ENCODE measurements at regions not wholly inside any gene's neighbourhood (a gene's known extent, or its start where the extent isn't known, plus 50 kb on each side); places are given as distances from the start of the nearest gene placed in this dataset.

DNA sequence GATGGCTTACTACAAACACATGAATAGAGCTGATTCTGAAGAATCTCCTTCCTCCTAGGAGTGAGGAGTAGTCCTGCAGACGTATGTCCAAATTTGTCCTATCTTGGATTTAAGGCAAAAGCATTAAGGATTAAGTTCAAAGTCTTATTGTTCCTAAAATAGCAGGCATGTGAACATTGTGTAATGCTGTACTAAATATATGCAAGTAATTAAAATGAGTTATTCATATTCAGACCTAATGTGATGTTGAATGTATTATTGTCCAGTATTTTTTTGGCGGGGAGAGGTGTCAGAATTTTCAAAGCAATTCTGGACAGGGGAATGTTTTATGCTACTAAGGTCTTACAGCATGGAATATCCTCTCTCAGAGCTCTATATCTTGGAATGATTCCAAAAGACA lies 60.7 kb upstream of the STK38L start:
- peaks cover 0 to 38% of the 10 kb centered on the region in 2 donors for H3K4me1 ChIP-seq
- H3K36me3 ChIP-seq = no peaks in the 10 kb centered on the region
- no peaks in the 10 kb centered on the region for H3K27me3 ChIP-seq
- no peak overlapping the region for H3K4me3 ChIP-seq
- no peak for TF ChIP-seq CTCF (IDR thresholded peaks at IDR 0.05)
- H3K27ac ChIP-seq = no peak overlapping the region
- no peaks in the 10 kb centered on the region for H3K9me3 ChIP-seq
- DNase-seq (ENCODE audit: low spot score) = no peak

DNA sequence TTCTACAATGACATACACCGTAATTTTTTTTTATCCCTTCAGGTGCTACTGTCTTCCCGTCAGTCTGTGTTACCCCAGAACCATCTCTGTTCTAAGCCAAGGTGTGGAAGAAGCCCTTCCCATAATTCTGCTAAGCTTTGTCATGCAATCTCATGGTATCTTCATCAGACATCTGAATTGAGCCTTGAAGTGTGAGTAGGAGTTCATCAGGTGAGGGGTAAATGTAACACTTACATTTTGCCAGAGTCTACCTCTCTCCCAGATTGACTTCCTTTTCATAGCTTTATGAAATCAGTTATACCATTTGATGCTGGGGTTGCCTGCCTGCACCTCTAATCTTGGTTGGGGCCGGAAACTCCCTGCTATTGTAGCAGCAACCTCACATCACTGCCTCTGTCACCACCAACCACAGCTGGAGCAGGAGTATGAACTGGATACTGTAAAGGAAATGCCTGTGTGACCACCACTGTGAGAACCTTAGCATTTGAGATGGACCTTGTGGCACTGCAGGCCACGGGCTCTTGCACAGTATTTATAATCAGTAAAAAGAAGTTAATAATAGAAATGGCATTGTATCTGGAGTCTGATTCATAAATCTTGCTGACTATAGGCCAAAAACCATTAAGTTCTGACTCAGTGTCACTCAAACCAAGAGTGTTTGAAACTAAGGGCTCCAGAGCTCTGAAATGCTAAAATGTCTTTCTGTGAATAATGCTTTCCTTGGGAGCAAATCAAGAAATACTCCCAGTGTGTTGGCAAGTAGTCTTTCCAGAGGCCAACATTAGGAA lies 58.7 kb upstream of the STK38L start:
- Histone ChIP-seq H3K27me3 (no peaks in the 10 kb centered on the region), H3K4me1 (peaks cover 0 to 27% of the 10 kb centered on the region in 2 donors), H3K9me3 (no peaks in the 10 kb centered on the region), H3K36me3 (no peaks in the 10 kb centered on the region), H3K4me3 (no peak overlapping the region), H3K27ac (peak overlapping the region; percentile 56 to 80)
- TF ChIP-seq CTCF (IDR thresholded peaks at IDR 0.05) = no peak
- no peak for DNase-seq (ENCODE audit: low spot score)

DNA sequence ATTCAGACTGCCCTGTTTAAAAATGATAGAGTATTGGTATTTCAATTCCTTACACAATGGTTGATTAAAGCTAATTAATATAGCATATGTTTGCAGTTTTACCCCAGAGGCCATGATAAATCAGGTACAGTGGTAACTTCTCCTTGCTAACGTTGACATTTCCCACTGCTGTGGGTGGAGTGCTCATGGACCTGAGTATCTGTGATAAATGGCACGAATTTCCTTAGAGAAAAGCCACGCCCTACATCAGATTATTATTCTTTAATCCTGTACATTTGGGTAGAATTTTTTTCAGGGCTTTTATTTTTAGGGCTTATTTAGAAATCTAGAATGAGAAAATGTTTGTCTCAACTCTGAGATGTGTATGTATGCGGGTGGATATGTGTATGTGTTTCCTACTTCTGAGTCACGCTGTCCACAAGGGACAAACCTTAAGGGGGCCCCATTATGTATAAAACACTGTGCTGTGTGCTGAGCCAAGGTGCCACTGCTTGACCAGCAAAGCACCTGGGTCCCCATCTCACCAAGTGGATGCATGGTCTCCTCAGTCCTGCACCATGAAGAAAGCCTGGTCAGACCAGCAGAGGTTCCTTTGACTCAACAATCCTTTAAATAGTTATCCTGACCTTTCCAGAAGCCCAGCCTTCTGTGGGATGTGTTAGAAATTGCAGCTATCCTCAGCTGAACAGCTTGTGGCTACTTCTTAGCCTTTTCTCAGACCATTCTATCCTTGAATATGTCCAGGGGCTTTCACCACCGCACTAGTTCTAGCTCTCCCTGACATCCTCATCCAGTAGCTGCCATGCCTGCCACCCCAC lies 57.9 kb upstream of the STK38L start:
- Histone ChIP-seq H3K27ac (peak overlapping the region; percentile 56 to 80), H3K27me3 (no peaks in the 10 kb centered on the region), H3K4me1 (peaks cover 0 to 32% of the 10 kb centered on the region in 2 donors), H3K36me3 (no peaks in the 10 kb centered on the region), H3K9me3 (no peaks in the 10 kb centered on the region), H3K4me3 (no peak overlapping the region)
- no peak for TF ChIP-seq CTCF (IDR thresholded peaks at IDR 0.05)
- DNase-seq (ENCODE audit: low spot score) = no peak

DNA sequence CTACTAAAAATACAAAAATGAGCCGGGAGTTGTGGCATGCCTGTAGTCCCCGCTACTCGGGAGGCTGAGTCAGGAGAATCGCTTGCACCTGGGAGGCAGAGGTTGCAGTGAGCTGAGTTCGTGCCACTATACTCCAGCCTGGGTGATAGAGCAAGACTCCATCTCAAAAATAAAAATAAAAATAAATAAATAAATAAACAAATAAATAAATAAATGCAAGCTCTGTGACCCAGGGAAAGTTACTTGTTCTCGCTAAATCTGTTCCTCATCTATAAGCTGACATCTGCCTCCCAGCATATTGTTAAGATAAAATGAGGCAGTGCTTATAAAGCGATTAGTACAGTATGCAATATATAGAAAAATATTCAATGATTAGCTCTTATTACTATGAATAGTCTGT lies 56.4 kb upstream of the STK38L start:
- H3K4me1 ChIP-seq = peaks cover 0 to 46% of the 10 kb centered on the region in 2 donors

GRCh38 chr12:27190761-27191160 lies 53.3 kb upstream of the STK38L start:
- Histone ChIP-seq H3K27me3 (no peaks in the 10 kb centered on the region), H3K4me3 (no peak overlapping the region), H3K36me3 (no peaks in the 10 kb centered on the region), H3K27ac (peak overlapping the region; percentile 80 to 89), H3K4me1 (peaks cover 0 to 63% of the 10 kb centered on the region in 2 donors), H3K9me3 (no peaks in the 10 kb centered on the region)
- TF ChIP-seq CTCF (IDR thresholded peaks at IDR 0.05) = no peak
- no peak for DNase-seq (ENCODE audit: low spot score)

More for the DNA sequence above, 56.4 kb upstream of the STK38L start:
- no peak for TF ChIP-seq CTCF (IDR thresholded peaks at IDR 0.05)
- peak overlapping the region; percentile 56 to 80 for H3K27ac ChIP-seq
- no peaks in the 10 kb centered on the region for H3K36me3 ChIP-seq
- no peak for DNase-seq (ENCODE audit: low spot score)
- no peaks in the 10 kb centered on the region for H3K27me3 ChIP-seq
- H3K9me3 ChIP-seq = no peaks in the 10 kb centered on the region
- no peak overlapping the region for H3K4me3 ChIP-seq
